Activated gamma-delta T cell treated with Interleukin-2 at 50 U/mL for 16 hours (primary cell): ENCODE measurements at regions not wholly inside any gene's neighbourhood (a gene's known extent, or its start where the extent isn't known, plus 50 kb on each side); places are given as distances from the start of the nearest gene placed in this dataset.

Source experiments
- DNase-seq: peaks from one replicate; pipeline ENCODE4 v3.0.0-alpha.2; 2020

GRCh38 chr10:47053081-47053798 is 142.0 kb downstream of the PTPN20 start:
- no peak for DNase-seq

GRCh38 chr10:47054974-47055373 is 143.7 kb downstream of the PTPN20 start:
- DNase-seq, result no peak

- no peak for DNase-seq
These were observed 144.4 kb downstream of the PTPN20 start for GRCh38 chr10:47055386-47056246.

- no peak for DNase-seq
These were observed 145.0 kb downstream of the PTPN20 start for GRCh38 chr10:47056247-47056510.

GRCh38 chr10:47057471-47057870 is 146.2 kb downstream of the PTPN20 start:
- DNase-seq, result no peak

GRCh38 chr10:47058032-47058702 is 146.9 kb downstream of the PTPN20 start:
- no peak for DNase-seq

DNA sequence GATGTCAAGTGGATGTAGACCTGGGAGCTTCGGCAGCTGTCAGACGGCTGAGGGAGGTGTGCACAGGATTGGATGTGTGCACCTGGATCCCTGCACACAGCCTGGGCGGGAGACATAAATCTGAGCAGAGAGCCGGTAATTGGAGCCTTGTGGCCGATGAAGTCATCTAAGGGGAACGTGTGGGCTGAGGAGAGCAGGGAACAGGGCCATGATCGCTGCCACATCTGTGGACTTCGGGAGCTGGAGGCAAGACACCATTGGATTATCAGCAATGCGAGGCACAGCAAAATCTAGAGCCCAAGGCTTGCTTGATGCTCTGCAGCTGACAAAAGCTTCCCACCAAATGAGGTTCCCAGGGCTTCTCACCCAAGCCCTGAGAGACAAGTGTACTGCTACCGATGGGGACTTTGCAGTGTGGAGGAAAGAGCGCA is 147.7 kb downstream of the PTPN20 start:
- DNase-seq, result no peak

GRCh38 chr10:47059606-47060311 is 148.5 kb downstream of the PTPN20 start:
- no peak for DNase-seq

- no peak for DNase-seq
These were observed 149.1 kb downstream of the PTPN20 start for GRCh38 chr10:47060356-47060755.

DNA sequence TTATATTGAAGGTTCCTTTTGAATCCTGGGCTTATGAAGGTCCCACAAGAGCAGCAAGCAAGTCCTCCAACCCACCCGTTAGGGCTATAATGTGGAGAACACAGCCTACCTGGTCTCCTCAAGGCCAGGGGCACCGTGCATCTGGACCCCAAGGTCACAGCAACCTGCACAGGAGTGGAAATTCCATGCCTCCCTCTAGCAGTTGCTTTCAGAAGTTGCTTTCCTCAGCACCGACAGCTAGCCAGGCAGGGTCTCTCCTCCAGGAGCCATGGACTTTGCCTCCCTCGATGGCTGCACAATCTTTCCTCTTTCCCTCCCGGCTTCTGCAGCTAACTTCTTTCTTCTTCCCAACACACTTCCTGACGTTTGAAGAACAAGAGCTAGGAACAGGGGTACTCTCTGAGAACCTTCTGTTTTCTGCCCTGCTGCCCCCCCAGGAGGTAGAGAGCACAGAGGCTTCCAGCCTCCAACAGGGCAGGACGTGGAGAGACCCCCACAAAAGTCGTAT is 149.8 kb downstream of the PTPN20 start:
- no peak for DNase-seq

- DNase-seq, result no peak
These were observed 150.5 kb downstream of the PTPN20 start for GRCh38 chr10:47061776-47062175.

- DNase-seq, result no peak
These were observed 151.4 kb downstream of the PTPN20 start for GRCh38 chr10:47062441-47063200.

DNA sequence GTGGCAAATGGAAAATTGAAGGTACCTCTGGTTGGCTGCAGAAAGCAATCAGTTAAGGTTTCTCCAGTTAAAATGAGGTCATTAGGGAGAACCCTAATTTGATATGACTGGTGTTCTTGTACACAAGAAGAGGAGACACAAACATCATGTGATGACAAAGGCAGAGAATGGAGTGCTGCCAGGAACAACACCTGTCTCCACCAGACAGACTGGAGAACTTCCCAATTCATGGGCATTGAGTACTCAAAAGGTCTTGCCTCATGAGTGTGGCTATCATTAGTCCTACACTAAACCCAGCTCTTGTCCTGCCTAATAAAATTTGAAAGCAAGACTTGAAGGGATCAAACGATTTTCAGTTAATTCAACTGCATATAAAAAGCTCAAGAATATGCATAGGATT is 152.6 kb downstream of the PTPN20 start:
- no peak for DNase-seq

GRCh38 chr10:47065903-47066302 is 154.7 kb downstream of the PTPN20 start:
- no peak for DNase-seq

DNA sequence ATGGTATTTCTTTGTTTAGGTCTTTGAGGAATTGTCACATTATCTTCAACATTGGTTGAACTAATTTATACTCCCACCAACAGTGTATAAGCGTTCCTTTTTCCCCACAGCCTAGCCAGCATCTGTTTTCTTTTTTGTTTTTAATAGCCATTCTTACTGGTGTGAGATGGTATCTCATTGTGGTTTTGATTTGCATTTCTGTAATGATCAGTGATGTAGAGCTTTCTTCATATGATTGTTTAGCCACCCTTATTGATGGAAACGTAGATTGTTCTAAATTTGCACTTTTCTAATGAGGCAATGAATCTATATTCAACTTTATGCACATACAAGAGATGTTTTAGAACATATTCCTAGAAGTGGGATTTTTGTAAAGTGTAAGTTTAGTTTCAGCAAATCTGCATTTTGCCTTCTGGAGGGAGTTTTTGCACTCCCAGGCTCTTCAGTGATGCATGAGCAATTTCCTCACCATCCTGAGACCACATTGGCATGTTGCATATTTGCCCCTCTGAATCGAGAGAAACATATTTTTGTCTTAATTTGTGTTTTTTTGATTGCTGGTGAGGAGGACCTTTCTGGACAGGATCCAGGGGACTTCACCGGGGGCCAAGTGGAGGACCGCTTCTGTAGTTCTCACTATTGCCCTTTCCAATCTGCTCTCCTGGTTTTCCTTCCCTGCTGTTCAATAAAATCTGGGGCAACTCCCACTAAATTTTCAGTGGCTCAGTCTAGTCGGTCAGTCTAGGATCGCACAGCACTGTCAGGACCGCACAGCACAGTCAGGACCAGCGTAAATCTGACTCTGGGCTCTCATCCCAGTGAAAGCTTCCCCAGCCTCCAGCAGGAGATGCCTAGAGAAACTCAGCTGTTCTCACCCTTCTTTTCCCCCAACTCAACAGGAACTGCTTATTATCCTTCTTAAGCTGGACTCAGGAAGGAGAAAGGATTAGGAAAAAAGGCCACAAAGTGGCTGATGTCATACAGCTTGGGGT is 157.0 kb downstream of the PTPN20 start:
- no peak for DNase-seq

DNA sequence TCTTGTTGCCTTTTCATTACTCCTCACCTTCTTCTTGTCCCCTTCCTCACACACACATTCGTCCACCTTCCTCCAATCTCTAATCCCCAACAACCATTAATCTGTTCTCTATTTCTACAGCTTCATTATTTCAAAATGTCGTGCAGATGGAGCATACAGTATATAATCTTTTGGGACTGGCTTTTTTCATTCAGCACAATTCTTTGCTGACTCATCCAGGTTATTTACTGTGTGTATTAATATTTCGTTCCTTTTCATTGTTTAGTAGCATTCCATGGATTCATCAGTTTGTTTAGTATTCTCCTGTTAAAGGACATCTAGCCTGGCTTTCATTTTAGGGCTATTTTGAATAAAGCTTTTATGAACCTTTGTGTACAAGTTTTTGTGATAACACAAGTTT is 159.3 kb downstream of the PTPN20 start:
- DNase-seq, result no peak

DNA sequence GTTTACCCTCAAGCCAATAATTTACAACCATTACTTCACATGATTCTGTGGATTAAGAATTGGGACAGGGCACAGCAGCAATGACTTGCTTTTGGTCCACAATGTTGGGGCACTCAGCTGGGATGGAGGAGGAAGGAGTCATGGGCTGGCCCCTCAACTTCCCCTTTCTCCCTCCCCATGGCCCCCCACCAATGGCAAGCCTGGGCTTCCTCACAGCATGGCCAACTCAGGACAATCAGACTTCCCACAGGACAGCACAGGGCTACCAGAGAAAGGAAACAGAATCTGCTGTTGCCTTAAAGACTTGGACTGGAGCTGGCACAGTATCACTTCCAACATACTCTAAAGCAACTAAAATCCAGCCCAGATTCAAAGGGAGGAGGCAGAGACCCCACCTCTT is 160.7 kb downstream of the PTPN20 start:
- DNase-seq, result no peak

DNA sequence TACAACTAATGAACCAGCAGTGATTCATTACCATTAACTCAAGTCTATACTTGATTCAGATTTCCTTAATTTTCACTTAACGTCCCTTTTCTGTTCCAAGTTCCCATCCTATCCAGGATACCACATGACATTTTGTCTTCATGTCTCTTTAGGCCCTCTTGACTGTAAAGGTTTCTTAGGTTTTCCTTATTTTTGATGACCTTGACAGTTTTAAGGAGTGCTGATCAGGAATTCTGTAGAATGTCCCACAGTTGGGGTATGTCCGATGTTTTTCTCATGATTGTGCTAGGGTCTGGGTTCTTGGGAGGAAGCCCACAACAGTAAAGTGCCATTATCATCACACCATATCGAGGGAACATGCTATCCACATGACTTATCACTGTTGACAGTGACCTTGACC is 162.7 kb downstream of the PTPN20 start:
- DNase-seq, result no peak

- no peak for DNase-seq
These were observed 165.7 kb downstream of the PTPN20 start for GRCh38 chr10:47076949-47077361.

- DNase-seq, result no peak
These were observed 166.2 kb downstream of the PTPN20 start for GRCh38 chr10:47077386-47077785.

DNA sequence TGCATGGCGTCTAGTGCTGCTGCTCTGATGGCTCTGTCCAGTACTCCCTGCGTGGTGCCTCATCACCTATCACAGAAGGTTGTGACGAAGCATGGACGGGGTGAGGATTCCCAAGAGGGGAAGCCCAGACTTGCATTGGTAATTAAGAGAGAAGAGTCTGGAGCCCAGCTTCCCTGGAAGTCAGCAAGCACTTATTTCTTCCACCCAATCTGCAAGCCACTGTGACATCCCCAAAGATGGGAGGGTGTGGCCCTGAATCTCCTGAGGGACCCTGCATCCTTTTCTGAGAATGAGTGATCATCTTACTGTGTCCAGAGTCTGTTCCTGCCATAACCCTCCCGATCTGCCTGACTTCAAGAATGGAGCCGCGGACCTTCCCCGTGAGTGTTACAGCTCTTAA is 166.7 kb downstream of the PTPN20 start:
- DNase-seq, result no peak
